Endothelial cell of umbilical vein (primary cell): ENCODE measurements at regions not wholly inside any gene's neighbourhood (a gene's known extent, or its start where the extent isn't known, plus 50 kb on each side); places are given as distances from the start of the nearest gene placed in this dataset.

Source experiments
- BruUV-seq: library from RNA; stranded (reverse); fragments of 400-500 nt; replicated peaks from 2 replicates; lab custom pipeline; 2021; lab: Mats Ljungman, UMichigan
- CTCF ChIA-PET: fragments of 300-600, 350-600 bp; sonication (Branson Sonifier 250); formaldehyde crosslinking; loops from one replicate; lab custom pipeline; 2021; ENCODE audit warnings: antibody characterized with exemption, inconsistent platforms; lab: Charles Lee
- POLR2A ChIA-PET: fragments of 300-600, 350-600 bp; sonication (Branson Sonifier 250); formaldehyde crosslinking; loops from one replicate; lab custom pipeline; 2021; ENCODE audit warnings: antibody characterized with exemption, inconsistent platforms; lab: Charles Lee
- DNase-seq: peaks from one replicate; pipeline ENCODE4 v3.0.0-alpha.2; 2011; ENCODE audit warnings: low read depth, low spot score
- FAIRE-seq: peaks from 2 replicates; lab custom pipeline; 2011; peaks lifted over from hg19 to GRCh38; lab: Jason Lieb, UNC
- H2AFZ ChIP-seq: 2 replicates; pipeline ENCODE4 v1.6.0; 2012; ENCODE audit warnings: low read depth, low read length, control low read depth, inconsistent platforms
- H3K27ac ChIP-seq: 2 replicates; pipeline ENCODE4 v1.5.1; 2011; ENCODE audit warnings: low read depth, mild to moderate bottlenecking, control low read depth, low read length, moderate library complexity; ENCODE audit not compliant: insufficient read depth
- H3K27me3 ChIP-seq, 2 experiments: 2 replicates each; pipeline versions ENCODE4 v1.6.0 to v1.6.1; 2011; ENCODE audit warnings: low read length in 2 of 2, mixed read lengths in 1 of 2; ENCODE audit not compliant: control insufficient read depth in 2 of 2, insufficient read depth in 2 of 2
- H3K36me3 ChIP-seq, 2 experiments: 2 replicates in 1 of 2; 3 replicates in 1 of 2; pipeline ENCODE4 v1.5.1; 2011; ENCODE audit warnings: low read length in 2 of 2, mild to moderate bottlenecking in 1 of 2, moderate library complexity in 1 of 2; ENCODE audit not compliant: control insufficient read depth in 2 of 2, insufficient read depth in 2 of 2; ENCODE audit errors: extremely low read depth in 1 of 2
- H3K4me1 ChIP-seq: 3 replicates; pipeline ENCODE4 v1.5.1; 2011; ENCODE audit warnings: mild to moderate bottlenecking, low read length; ENCODE audit not compliant: control insufficient read depth, insufficient read depth; ENCODE audit errors: extremely low read depth
- H3K4me2 ChIP-seq: 2 replicates; pipeline ENCODE4 v1.6.1; 2011; ENCODE audit warnings: low read length, control low read depth, mixed read lengths; ENCODE audit not compliant: insufficient read depth
- H3K4me3 ChIP-seq, 3 experiments: fragments of 200-600 bp in 1 of 3; sonication (generic), shearing (Covaris generic) in 1 of 3; replicated peaks in 1 of 3; 2 replicates each; pipeline ENCODE4 v1.5.1; 2011 to 2016; ENCODE audit warnings: control low read depth in 3 of 3, low read length in 3 of 3, mild to moderate bottlenecking in 2 of 3, inconsistent platforms in 1 of 3, low read depth in 1 of 3, moderate library complexity in 1 of 3; ENCODE audit not compliant: insufficient read depth in 1 of 3
- H3K79me2 ChIP-seq: 2 replicates; pipeline ENCODE4 v1.6.0; 2012; ENCODE audit warnings: low read length, inconsistent platforms; ENCODE audit not compliant: control insufficient read depth, insufficient read depth
- H3K9ac ChIP-seq: replicated peaks from 2 replicates; pipeline ENCODE3; 2011; ENCODE audit warnings: low read length, control low read depth; ENCODE audit not compliant: insufficient read depth; ENCODE audit errors: extremely low read depth
- H3K9me1 ChIP-seq: replicated peaks from 3 replicates; pipeline ENCODE4 v1.6.0; 2011; ENCODE audit warnings: mild to moderate bottlenecking, low read length; ENCODE audit not compliant: control insufficient read depth, insufficient read depth; ENCODE audit errors: extremely low read depth
- H3K9me3 ChIP-seq: replicated peaks from 2 replicates; pipeline ENCODE4 v1.5.1; 2012; ENCODE audit warnings: low read length, inconsistent platforms; ENCODE audit not compliant: control insufficient read depth, insufficient read depth
- H4K20me1 ChIP-seq: replicated peaks from 2 replicates; pipeline ENCODE3; 2011; ENCODE audit warnings: mild to moderate bottlenecking, low read length; ENCODE audit not compliant: control insufficient read depth, insufficient read depth; ENCODE audit errors: extremely low read depth
- CTCF ChIP-seq, 2 donors: IDR thresholded peaks; 1 replicate in 1 of 2; 2 replicates in 1 of 2; pipeline ENCODE4 v1.5.1; 2011; ENCODE audit warnings: low read length in 2 of 2, mild to moderate bottlenecking in 2 of 2, moderate library complexity in 2 of 2, control low read depth in 1 of 2, inconsistent platforms in 1 of 2, low read depth in 1 of 2; ENCODE audit not compliant: insufficient read depth in 1 of 2; ENCODE audit errors: extremely low read depth in 1 of 2
- EZH2 ChIP-seq: IDR thresholded peaks from 2 replicates; pipeline ENCODE4 v1.6.1; 2012; ENCODE audit warnings: borderline replicate concordance, low read depth, mild to moderate bottlenecking, moderate library complexity, low read length, inconsistent platforms; ENCODE audit not compliant: severe bottlenecking
- FOS ChIP-seq: IDR thresholded peaks from 2 replicates; pipeline ENCODE4 v1.6.1; 2011; ENCODE audit warnings: mild to moderate bottlenecking, low read length, moderate library complexity, borderline replicate concordance; ENCODE audit not compliant: insufficient read depth
- GATA2 ChIP-seq: IDR thresholded peaks from 2 replicates; pipeline ENCODE4 v1.7.0; 2011; ENCODE audit warnings: low read depth, mild to moderate bottlenecking, moderate library complexity, mixed read lengths, low read length; ENCODE audit not compliant: insufficient read length, insufficient read depth
- JUN ChIP-seq: IDR thresholded peaks from 2 replicates; pipeline ENCODE4 v1.6.1; 2011; ENCODE audit warnings: borderline replicate concordance, low read depth; ENCODE audit not compliant: insufficient read length, insufficient read depth
- MAX ChIP-seq: IDR thresholded peaks from 2 replicates; pipeline ENCODE4 v1.6.1; 2011; ENCODE audit not compliant: insufficient read depth, insufficient read length
- MYC ChIP-seq: IDR thresholded peaks from one replicate; pipeline ENCODE4 v1.6.1; 2011; ENCODE audit warnings: mild to moderate bottlenecking, low read depth, low read length
- POLR2A ChIP-seq: IDR thresholded peaks from 2 replicates; pipeline ENCODE4 v1.6.1; 2012; ENCODE audit warnings: low read depth, mild to moderate bottlenecking, control low read depth, low read length
- POLR2AphosphoS5 ChIP-seq: IDR thresholded peaks from 2 replicates; pipeline ENCODE4 v1.6.1; 2012; ENCODE audit warnings: low read depth, mild to moderate bottlenecking, control low read depth, low read length, moderate library complexity; ENCODE audit not compliant: insufficient read depth
- dilution Hi-C: fragments of 300-500 bp; cut with MboI; formaldehyde crosslinking; loops from one replicate; pipeline ENCODE4 v1.15.0; 2019; ENCODE audit warnings: low sequenced_read_pairs; ENCODE audit not compliant: extremely low pct_ligation_motif_present
- intact Hi-C: fragments of 100-400 bp; cut with micrococcal nuclease; formaldehyde crosslinking; loops from one replicate; pipeline ENCODE4 v1.10.0; 2022

- Histone ChIP-seq H3K79me2 (no peaks in the 10 kb centered on the region), H3K9me1 (no peaks in the 10 kb centered on the region), H3K27ac (no peak overlapping the region), H3K36me3 (no peaks in the 10 kb centered on the region), H4K20me1 (no peaks in the 10 kb centered on the region), H3K4me2 (no peak overlapping the region), H3K4me3 (no peak overlapping the region), H3K27me3 (no peaks in the 10 kb centered on the region), H2AFZ (no peak overlapping the region), H3K9ac (no peak overlapping the region), H3K4me1 (peaks cover 44% of the 10 kb centered on the region), H3K9me3 (no peaks in the 10 kb centered on the region)
- intact Hi-C loops (loop anchor here (1.0 to 5.0 kb wide), 3 partner anchors 109 to 225 kb away; no protein-coding TSS in a partner anchor), dilution Hi-C loops (no loop called here)
- BruUV-seq: no TSS peak
- CTCF ChIA-PET: interaction anchor here (1.9 kb wide), 1 partner anchor 108 kb away, joined by 6 read pairs; no protein-coding TSS in a partner anchor
- no peak for FAIRE-seq
- POLR2A ChIA-PET: interaction anchor here (0.6 kb wide), 1 partner anchor 108 kb away, joined by 3 read pairs; no protein-coding TSS in a partner anchor
- DNase-seq: no peak
- TF ChIP-seq MYC (no peak), CTCF (IDR thresholded peaks at IDR 0.05; ENCODE audit: extremely low read depth in 1 of 2, insufficient read depth in 1 of 2, low read depth in 1 of 2, low read length in 2 of 2) (no peak), EZH2 (no peak), JUN (no peak), POLR2AphosphoS5 (no peak), GATA2 (no peak), POLR2A (no peak), FOS (no peak), MAX (no peak)
Observed at GRCh38 chr12:89237763-89238162, 114.5 kb downstream of the DUSP6 start.
